ENCODE measurements at regions not wholly inside any gene's neighbourhood (a gene's known extent, or its start where the extent isn't known, plus 50 kb on each side); places are given as distances from the start of the nearest gene placed in this dataset.

DNA sequence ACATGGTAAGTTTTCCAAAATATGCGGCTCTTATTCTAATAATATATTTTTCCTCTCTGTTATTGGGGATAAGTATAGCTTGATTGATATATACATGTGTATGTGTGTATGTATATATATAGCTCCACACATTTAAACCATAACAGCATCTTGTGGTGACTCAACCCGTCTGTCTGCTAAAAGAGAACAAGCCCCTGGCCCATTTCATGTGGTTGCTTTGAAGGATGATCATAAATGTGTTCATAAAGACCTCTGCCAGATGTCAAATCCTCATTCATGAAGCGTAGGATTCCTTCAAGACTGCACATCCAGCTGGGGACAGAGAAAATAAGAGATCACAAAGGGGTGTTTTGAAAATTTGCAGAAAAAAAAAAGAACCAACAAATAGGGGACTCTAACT is 79.3 kb downstream of the RHOB start:
- TF ChIP-seq KAT8 (IDR thresholded peaks at IDR 0.05; ENCODE audit: low read depth) (no peak), ZNF274 (IDR thresholded peaks at IDR 0.05; ENCODE audit: borderline replicate concordance, low read depth, low read length) (no peak), YY1 (IDR thresholded peaks at IDR 0.05; ENCODE audit: borderline replicate concordance in 1 of 3, control insufficient read depth in 1 of 3, extremely low read depth in 1 of 3, insufficient read depth in 3 of 3, insufficient read length in 1 of 3, insufficient replicate concordance in 2 of 3, low read depth in 1 of 3, low read length in 2 of 3) (no peak), LARP7 (IDR thresholded peaks at IDR 0.05) (no peak), POLR2A (conservative IDR thresholded peaks at IDR 0.05) (no peak), POLR2AphosphoS2 (IDR thresholded peaks at IDR 0.05; ENCODE audit: low read length) (no peak), CEBPB (tag; IDR thresholded peaks at IDR 0.05) (no peak)
- TF ChIP-seq, protein P1, sequence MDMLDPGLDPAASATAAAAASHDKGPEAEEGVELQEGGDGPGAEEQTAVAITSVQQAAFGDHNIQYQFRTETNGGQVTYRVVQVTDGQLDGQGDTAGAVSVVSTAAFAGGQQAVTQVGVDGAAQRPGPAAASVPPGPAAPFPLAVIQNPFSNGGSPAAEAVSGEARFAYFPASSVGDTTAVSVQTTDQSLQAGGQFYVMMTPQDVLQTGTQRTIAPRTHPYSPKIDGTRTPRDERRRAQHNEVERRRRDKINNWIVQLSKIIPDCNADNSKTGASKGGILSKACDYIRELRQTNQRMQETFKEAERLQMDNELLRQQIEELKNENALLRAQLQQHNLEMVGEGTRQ (CRISPR knock-in tag; IDR thresholded peaks at IDR 0.05) = no peak
- TF ChIP-seq, protein P2, sequence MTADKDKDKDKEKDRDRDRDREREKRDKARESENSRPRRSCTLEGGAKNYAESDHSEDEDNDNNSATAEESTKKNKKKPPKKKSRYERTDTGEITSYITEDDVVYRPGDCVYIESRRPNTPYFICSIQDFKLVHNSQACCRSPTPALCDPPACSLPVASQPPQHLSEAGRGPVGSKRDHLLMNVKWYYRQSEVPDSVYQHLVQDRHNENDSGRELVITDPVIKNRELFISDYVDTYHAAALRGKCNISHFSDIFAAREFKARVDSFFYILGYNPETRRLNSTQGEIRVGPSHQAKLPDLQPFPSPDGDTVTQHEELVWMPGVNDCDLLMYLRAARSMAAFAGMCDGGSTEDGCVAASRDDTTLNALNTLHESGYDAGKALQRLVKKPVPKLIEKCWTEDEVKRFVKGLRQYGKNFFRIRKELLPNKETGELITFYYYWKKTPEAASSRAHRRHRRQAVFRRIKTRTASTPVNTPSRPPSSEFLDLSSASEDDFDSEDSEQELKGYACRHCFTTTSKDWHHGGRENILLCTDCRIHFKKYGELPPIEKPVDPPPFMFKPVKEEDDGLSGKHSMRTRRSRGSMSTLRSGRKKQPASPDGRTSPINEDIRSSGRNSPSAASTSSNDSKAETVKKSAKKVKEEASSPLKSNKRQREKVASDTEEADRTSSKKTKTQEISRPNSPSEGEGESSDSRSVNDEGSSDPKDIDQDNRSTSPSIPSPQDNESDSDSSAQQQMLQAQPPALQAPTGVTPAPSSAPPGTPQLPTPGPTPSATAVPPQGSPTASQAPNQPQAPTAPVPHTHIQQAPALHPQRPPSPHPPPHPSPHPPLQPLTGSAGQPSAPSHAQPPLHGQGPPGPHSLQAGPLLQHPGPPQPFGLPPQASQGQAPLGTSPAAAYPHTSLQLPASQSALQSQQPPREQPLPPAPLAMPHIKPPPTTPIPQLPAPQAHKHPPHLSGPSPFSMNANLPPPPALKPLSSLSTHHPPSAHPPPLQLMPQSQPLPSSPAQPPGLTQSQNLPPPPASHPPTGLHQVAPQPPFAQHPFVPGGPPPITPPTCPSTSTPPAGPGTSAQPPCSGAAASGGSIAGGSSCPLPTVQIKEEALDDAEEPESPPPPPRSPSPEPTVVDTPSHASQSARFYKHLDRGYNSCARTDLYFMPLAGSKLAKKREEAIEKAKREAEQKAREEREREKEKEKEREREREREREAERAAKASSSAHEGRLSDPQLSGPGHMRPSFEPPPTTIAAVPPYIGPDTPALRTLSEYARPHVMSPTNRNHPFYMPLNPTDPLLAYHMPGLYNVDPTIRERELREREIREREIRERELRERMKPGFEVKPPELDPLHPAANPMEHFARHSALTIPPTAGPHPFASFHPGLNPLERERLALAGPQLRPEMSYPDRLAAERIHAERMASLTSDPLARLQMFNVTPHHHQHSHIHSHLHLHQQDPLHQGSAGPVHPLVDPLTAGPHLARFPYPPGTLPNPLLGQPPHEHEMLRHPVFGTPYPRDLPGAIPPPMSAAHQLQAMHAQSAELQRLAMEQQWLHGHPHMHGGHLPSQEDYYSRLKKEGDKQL (CRISPR knock-in tag; IDR thresholded peaks at IDR 0.05; ENCODE audit: borderline replicate concordance) = no peak
- TF ChIP-seq, protein P3, sequence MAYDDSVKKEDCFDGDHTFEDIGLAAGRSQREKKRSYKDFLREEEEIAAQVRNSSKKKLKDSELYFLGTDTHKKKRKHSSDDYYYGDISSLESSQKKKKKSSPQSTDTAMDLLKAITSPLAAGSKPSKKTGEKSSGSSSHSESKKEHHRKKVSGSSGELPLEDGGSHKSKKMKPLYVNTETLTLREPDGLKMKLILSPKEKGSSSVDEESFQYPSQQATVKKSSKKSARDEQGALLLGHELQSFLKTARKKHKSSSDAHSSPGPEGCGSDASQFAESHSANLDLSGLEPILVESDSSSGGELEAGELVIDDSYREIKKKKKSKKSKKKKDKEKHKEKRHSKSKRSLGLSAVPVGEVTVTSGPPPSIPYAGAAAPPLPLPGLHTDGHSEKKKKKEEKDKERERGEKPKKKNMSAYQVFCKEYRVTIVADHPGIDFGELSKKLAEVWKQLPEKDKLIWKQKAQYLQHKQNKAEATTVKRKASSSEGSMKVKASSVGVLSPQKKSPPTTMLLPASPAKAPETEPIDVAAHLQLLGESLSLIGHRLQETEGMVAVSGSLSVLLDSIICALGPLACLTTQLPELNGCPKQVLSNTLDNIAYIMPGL (CRISPR knock-in tag; IDR thresholded peaks at IDR 0.05) = no peak
- TF ChIP-seq, protein P4, sequence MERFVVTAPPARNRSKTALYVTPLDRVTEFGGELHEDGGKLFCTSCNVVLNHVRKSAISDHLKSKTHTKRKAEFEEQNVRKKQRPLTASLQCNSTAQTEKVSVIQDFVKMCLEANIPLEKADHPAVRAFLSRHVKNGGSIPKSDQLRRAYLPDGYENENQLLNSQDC (CRISPR knock-in tag; IDR thresholded peaks at IDR 0.05) = no peak
- TF ChIP-seq, protein P5, sequence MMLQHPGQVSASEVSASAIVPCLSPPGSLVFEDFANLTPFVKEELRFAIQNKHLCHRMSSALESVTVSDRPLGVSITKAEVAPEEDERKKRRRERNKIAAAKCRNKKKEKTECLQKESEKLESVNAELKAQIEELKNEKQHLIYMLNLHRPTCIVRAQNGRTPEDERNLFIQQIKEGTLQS (IDR thresholded peaks at IDR 0.05) = no peak
- TF ChIP-seq, protein P5 (CRISPR knock-in tag; conservative IDR thresholded peaks at IDR 0.05) = no peak
- TF ChIP-seq, protein P6, sequence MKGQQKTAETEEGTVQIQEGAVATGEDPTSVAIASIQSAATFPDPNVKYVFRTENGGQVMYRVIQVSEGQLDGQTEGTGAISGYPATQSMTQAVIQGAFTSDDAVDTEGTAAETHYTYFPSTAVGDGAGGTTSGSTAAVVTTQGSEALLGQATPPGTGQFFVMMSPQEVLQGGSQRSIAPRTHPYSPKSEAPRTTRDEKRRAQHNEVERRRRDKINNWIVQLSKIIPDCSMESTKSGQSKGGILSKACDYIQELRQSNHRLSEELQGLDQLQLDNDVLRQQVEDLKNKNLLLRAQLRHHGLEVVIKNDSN (CRISPR knock-in tag; IDR thresholded peaks at IDR 0.05) = no peak
